MCF 10A (cell line): ENCODE measurements at regions not wholly inside any gene's neighbourhood (a gene's known extent, or its start where the extent isn't known, plus 50 kb on each side); places are given as distances from the start of the nearest gene placed in this dataset.

Source experiments
- BruUV-seq: library from RNA; stranded (reverse); fragments of 400-500 nt; replicated peaks from 2 replicates; lab custom pipeline; 2021; lab: Mats Ljungman, UMichigan
- CTCF ChIA-PET: fragments of 300-600 bp; sonication (Branson Sonifier 250); formaldehyde crosslinking; extraction: SDS; loops from one replicate; lab custom pipeline; 2021; ENCODE audit warnings: antibody characterized with exemption, inconsistent platforms; lab: Yijun Ruan, JAX
- POLR2A ChIA-PET: fragments of 300-600, 350-650 bp; sonication (Branson Sonifier 250); formaldehyde crosslinking; extraction: SDS; loops from one replicate; lab custom pipeline; 2020; ENCODE audit warnings: antibody characterized with exemption, inconsistent platforms; lab: Yijun Ruan, JAX
- DNase-seq: peaks from one replicate; pipeline ENCODE4 v3.0.0-alpha.2; 2018; ENCODE audit not compliant: unreplicated experiment
- H3K27ac Mint-ChIP-seq: one replicate; pipeline ENCODE4 v1.8.0; 2022; ENCODE audit warnings: mild to moderate bottlenecking, low read depth, mixed read lengths; ENCODE audit not compliant: unreplicated experiment
- H3K27me3 Mint-ChIP-seq: one replicate; pipeline ENCODE4 v1.8.0; 2022; ENCODE audit warnings: mixed read lengths; ENCODE audit not compliant: insufficient read depth, unreplicated experiment
- H3K36me3 Mint-ChIP-seq: one replicate; pipeline ENCODE4 v1.8.0; 2022; ENCODE audit warnings: mild to moderate bottlenecking, moderate library complexity, mixed read lengths; ENCODE audit not compliant: insufficient read depth, unreplicated experiment
- H3K4me1 Mint-ChIP-seq: one replicate; pipeline ENCODE4 v1.8.0; 2022; ENCODE audit warnings: mixed read lengths; ENCODE audit not compliant: insufficient read depth, unreplicated experiment
- H3K4me3 Mint-ChIP-seq: one replicate; pipeline ENCODE4 v1.8.0; 2022; ENCODE audit warnings: mild to moderate bottlenecking, moderate library complexity, mixed read lengths; ENCODE audit not compliant: unreplicated experiment
- H3K9me3 Mint-ChIP-seq: one replicate; pipeline ENCODE4 v1.8.0; 2022; ENCODE audit warnings: mixed read lengths; ENCODE audit not compliant: unreplicated experiment
- CTCF ChIP-seq: fragments of 200-600 bp; IDR thresholded peaks from one replicate; pipeline ENCODE4 v1.8.0; 2022; ENCODE audit warnings: antibody characterized with exemption, mild to moderate bottlenecking; ENCODE audit not compliant: unreplicated experiment
- intact Hi-C: fragments of 100-400 bp; cut with micrococcal nuclease; formaldehyde crosslinking; loops from 2 replicates; pipeline ENCODE4 v1.14.1; 2022

GRCh38 chr4:26135331-26135730 is 185.5 kb upstream of the RBPJ start:
- no TSS peak for BruUV-seq
- H3K4me3 Mint-ChIP-seq, result no peak overlapping the region
- ChIA-PET POLR2A (no interaction called here), CTCF (interaction anchor here (0.6 to 1.1 kb wide), 4 partner anchors 52 to 779 kb away, joined by 3 read pairs; no protein-coding TSS in a partner anchor)
- intact Hi-C loops, result no loop called here
- no peak for TF ChIP-seq CTCF
- no peaks in the 10 kb centered on the region for H3K36me3 Mint-ChIP-seq
- no peaks in the 10 kb centered on the region for H3K27me3 Mint-ChIP-seq
- DNase-seq, result no peak
- H3K9me3 Mint-ChIP-seq, result no peaks in the 10 kb centered on the region
- no peaks in the 10 kb centered on the region for H3K4me1 Mint-ChIP-seq
- H3K27ac Mint-ChIP-seq, result no peak overlapping the region

- H3K4me1 Mint-ChIP-seq, result no peaks in the 10 kb centered on the region
- ChIA-PET CTCF (interaction anchor here (0.6 kb wide), 1 partner anchor 147 kb away, joined by 3 read pairs; no protein-coding TSS in a partner anchor), POLR2A (no interaction called here)
- intact Hi-C loops, result no loop called here
- no peak for TF ChIP-seq CTCF
- H3K27me3 Mint-ChIP-seq, result no peaks in the 10 kb centered on the region
- H3K27ac Mint-ChIP-seq, result no peak overlapping the region
- no peaks in the 10 kb centered on the region for H3K9me3 Mint-ChIP-seq
- no TSS peak for BruUV-seq
- H3K36me3 Mint-ChIP-seq, result no peaks in the 10 kb centered on the region
- DNase-seq, result no peak
- no peak overlapping the region for H3K4me3 Mint-ChIP-seq
Observed at GRCh38 chr4:26136615-26137014, 184.2 kb upstream of the RBPJ start.

GRCh38 chr4:26137288-26137687 is 183.5 kb upstream of the RBPJ start:
- no peak for TF ChIP-seq CTCF
- Mint-ChIP-seq H3K36me3 (no peaks in the 10 kb centered on the region), H3K4me3 (no peak overlapping the region), H3K27me3 (no peaks in the 10 kb centered on the region), H3K9me3 (no peaks in the 10 kb centered on the region), H3K27ac (no peak overlapping the region), H3K4me1 (no peaks in the 10 kb centered on the region)
- intact Hi-C loops, result no loop called here
- POLR2A ChIA-PET, result interaction anchor here (0.6 kb wide), 1 partner anchor 137 kb away, joined by 3 read pairs; no protein-coding TSS in a partner anchor
- no TSS peak for BruUV-seq
- CTCF ChIA-PET, result interaction anchor here (0.8 kb wide), 1 partner anchor 9 kb away, joined by 3 read pairs; no protein-coding TSS in a partner anchor
- no peak for DNase-seq

- CTCF ChIA-PET, result interaction anchor here (1.0 to 1.2 kb wide), 2 partner anchors 99 to 152 kb away, joined by 3 read pairs; no protein-coding TSS in a partner anchor
Observed at GRCh38 chr4:26139310-26139924, 181.4 kb upstream of the RBPJ start.

More at GRCh38 chr4:26139310-26139924, 181.4 kb upstream of the RBPJ start:
- intact Hi-C loops, result no loop called here
- no peak for DNase-seq
- Mint-ChIP-seq H3K27me3 (no peaks in the 10 kb centered on the region), H3K36me3 (no peaks in the 10 kb centered on the region), H3K9me3 (no peaks in the 10 kb centered on the region), H3K4me1 (no peaks in the 10 kb centered on the region), H3K27ac (no peak overlapping the region), H3K4me3 (no peak overlapping the region)
- no peak for TF ChIP-seq CTCF
- POLR2A ChIA-PET, result interaction anchor here (0.8 kb wide), 1 partner anchor 10 kb away, joined by 3 read pairs; no protein-coding TSS in a partner anchor
- no TSS peak for BruUV-seq
